ENCODE measurements at regions not wholly inside any gene's neighbourhood (a gene's known extent, or its start where the extent isn't known, plus 50 kb on each side); places are given as distances from the start of the nearest gene placed in this dataset.

GRCh38 chr11:134923441-134923840 is 511.4 kb upstream of the B3GAT1 start:
- no peak for DNase-seq

GRCh38 chr11:134921938-134922337 is 509.9 kb upstream of the B3GAT1 start:
- intact Hi-C loops (cut with DNase I, micrococcal nuclease), result no loop called here
- DNase-seq (no peak), ATAC-seq (no peak)

More at GRCh38 chr11:134923441-134923840, 511.4 kb upstream of the B3GAT1 start:
- ATAC-seq, result no peak
- intact Hi-C loops (cut with DNase I, micrococcal nuclease), result no loop called here

DNA sequence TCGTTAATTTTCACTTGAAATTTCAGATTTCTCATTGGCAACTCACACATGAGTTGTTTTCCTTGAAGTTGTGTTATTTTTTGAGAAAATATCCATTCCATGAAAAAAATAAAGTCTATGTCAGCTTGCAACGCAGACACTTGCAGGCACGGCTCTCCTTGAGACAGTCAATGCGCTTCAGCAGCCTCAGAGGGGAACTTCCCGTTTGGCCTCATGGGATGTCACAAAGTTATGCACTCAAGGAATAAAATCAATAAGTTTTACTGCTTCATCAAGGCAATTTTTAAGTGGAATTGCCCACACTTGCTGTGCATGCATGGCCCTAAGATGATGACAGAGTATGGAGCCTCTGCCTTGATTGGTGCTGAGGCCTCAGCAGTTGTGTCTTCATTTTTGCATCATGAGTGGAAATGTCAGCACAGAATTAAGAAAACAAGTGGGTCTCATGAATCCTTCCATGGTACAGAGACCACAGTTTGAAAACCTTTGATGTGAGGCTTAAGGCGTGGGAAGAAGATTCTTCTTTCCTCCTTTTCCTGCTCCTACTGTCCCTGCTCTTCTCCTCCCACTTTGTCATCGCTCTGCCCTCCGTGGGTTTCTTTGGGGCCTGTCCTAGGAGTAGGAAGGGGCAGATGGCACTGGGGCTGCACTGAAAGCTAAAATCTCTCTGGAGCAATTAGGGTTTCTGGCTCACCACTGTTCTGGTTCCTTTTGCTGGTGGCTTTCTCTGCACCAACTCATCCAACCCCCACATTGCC is 509.0 kb upstream of the B3GAT1 start:
- intact Hi-C loops (cut with DNase I, micrococcal nuclease), result no loop called here
- ATAC-seq (no peak), DNase-seq (no peak)

DNA sequence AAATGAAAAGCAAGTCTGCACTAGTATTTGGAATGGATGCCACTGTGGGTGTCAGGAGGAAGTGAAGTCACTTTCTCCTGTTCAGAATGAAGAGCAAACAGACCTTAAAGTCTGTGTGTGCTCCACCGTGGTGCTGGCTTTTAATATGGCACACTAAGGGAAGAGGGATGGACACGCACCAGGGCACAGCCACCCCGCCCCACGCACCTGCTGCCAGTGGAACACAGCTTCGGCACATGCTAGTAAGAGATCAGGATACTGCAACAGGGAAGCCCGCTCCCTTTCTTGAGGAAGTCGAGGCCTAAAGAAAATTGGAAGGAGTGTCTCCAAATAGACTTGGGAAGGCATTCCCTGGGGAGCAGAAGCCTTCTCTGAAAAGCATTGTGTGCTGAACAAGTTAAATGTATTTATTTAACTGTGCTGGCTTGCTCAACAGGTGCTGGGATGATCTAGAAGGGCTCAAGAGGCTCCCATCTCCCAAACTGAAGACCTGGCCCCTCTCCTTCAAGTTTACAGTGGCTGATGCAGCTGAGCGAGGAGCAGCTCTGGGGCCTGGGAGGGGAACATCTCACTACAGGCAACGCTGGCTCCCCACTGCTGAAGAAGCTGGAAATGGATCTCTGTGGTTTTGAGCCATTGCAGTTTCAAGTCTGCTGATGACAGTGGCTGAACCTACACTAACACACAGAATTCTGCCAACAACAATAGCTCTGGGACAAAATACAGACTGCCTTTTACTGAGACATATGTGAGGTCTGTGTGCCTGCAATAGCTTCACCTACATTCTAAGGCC is 504.6 kb upstream of the B3GAT1 start:
- no peak for DNase-seq
- ATAC-seq, result no peak
- intact Hi-C loops (cut with DNase I, micrococcal nuclease), result no loop called here

DNA sequence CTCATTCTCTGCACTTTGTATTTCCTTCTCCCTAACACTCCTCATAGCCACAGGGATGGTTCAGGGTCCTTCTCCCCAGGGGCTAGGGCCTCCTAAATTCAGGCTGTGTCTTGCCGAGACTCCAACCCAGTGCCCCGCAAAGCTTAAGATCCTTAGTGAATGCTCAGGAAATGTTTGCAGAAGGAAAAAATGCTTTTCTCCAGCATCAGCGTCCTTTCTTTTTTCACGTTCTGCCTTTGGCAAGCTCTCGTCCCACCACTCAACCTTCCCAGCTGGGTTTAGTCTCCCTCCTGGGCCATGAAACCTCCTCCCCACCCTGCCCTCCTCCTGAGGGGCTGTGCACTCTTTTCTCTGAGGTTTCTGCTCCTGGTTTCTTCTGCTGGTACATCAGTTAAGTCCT is 503.8 kb upstream of the B3GAT1 start:
- ATAC-seq (no peak), DNase-seq (no peak)
- intact Hi-C loops (cut with DNase I, micrococcal nuclease), result no loop called here

GRCh38 chr11:134915212-134915611 is 503.2 kb upstream of the B3GAT1 start:
- DNase-seq, result peak in 1 of 2 donors; percentile 46

GRCh38 chr11:134913999-134914590 is 502.1 kb upstream of the B3GAT1 start:
- DNase-seq, result no peak

More at GRCh38 chr11:134915212-134915611, 503.2 kb upstream of the B3GAT1 start:
- intact Hi-C loops (cut with DNase I, micrococcal nuclease), result no loop called here
- no peak for ATAC-seq

DNA sequence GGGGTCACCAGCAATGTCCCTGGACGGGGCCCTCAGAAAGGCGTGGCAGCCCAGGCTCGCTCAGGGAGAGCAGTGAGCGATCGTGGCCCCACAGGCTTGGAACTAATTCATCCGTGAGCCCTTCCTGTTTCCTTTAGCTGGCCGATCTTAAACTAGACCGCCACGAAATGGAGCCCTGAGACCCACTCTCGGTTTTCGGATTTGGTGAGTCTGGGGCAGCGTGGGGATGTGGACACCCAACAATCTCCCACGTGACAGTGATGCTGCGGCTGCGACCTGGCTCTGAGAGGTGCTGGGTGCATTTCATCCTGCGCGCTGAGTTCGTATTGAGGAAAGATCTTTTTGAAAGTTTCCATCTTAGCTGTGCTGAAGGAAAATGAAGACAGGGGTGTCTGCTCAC is 501.3 kb upstream of the B3GAT1 start:
- intact Hi-C loops (cut with DNase I, micrococcal nuclease), result no loop called here
- no peak for DNase-seq
- no peak for ATAC-seq

More at GRCh38 chr11:134913999-134914590, 502.1 kb upstream of the B3GAT1 start:
- ATAC-seq, result no peak
- intact Hi-C loops (cut with DNase I, micrococcal nuclease), result no loop called here

- DNase-seq (peak in 1 of 2 donors; percentile 10), ATAC-seq (peak; percentile 99)
- intact Hi-C loops (cut with DNase I, micrococcal nuclease), result no loop called here
These were observed 499.6 kb upstream of the B3GAT1 start for GRCh38 chr11:134911514-134912180.

GRCh38 chr11:134908583-134908982 is 496.5 kb upstream of the B3GAT1 start:
- ATAC-seq (no peak), DNase-seq (no peak)
- intact Hi-C loops (cut with DNase I, micrococcal nuclease), result no loop called here

GRCh38 chr11:134907636-134908035 is 495.6 kb upstream of the B3GAT1 start:
- DNase-seq, result no peak
- ATAC-seq, result no peak
- intact Hi-C loops (cut with DNase I, micrococcal nuclease), result no loop called here

GRCh38 chr11:134906356-134906955 is 494.4 kb upstream of the B3GAT1 start:
- DNase-seq (no peak), ATAC-seq (no peak)
- intact Hi-C loops (cut with DNase I, micrococcal nuclease), result no loop called here

DNA sequence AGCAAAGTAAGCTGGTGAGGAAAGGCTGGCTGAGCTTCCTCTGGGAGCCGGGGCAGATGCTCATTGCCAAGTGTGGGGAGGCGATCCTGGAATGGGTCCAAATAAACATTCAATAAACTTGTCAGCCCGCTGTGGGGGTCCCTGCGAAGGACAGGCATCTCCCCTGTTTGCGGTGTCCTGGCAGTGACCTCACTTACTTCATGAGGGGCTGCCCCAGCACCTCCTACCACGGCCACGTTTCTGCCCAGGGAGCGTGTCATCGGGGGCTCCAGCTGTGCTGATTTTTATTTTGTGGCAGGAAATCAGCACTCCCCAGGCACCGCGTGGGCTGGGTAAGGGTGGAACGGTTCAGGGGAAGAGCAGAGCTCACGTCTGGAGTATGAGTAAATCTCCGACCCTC is 493.9 kb upstream of the B3GAT1 start:
- no peak for ATAC-seq
- no peak for DNase-seq
- intact Hi-C loops (cut with DNase I, micrococcal nuclease), result no loop called here

GRCh38 chr11:134905517-134905916 is 493.5 kb upstream of the B3GAT1 start:
- no peak for ATAC-seq
- intact Hi-C loops (cut with DNase I, micrococcal nuclease), result no loop called here
- no peak for DNase-seq

GRCh38 chr11:134904103-134904790 is 492.2 kb upstream of the B3GAT1 start:
- DNase-seq (no peak), ATAC-seq (no peak)
- intact Hi-C loops (cut with DNase I, micrococcal nuclease), result no loop called here

DNA sequence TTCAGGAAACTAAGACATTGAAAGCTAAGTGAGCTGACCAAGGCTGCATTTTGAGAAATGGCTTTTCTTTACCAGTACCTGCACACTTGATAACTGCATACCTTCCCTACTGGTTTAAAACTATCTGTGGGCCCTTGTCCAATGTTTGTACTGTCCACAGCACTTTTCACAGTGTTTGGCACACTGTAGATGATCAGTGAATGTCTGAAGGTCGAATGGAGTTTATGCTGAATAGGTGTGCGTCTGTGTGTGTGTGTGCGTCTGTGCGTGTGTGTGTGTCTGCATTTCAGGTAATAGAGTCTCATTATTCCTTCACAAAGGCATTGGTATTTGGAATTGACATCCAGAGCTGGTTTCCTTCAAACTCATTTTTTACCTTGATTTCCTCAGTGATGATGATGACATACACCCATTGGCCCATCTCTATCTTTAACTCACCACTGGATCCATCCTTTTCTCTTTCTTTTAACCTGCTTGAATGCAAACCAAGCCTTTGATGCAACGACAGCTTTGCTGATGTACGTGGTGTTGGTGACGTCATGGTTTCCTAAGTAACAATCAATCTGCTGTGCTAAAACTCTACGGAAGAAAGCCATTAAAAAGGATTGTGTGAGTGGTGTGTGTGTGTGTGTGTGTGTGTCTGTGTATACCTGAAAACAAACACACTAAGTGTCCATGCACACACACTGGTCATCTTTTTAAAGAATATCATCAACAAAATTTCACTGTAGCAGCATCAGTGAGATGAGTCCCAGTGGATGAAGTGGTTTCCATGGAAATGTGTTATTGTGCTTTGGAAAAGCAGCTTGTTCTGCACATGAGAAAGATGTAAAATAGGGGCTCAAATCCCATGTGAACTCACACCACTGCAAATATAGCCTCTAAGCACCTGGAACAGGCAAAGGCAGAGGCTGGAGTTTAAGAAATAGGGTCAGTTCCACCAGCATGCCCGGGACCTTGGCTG is 490.2 kb upstream of the B3GAT1 start:
- no peak for DNase-seq
- ATAC-seq, result no peak
- intact Hi-C loops (cut with DNase I, micrococcal nuclease), result no loop called here

DNA sequence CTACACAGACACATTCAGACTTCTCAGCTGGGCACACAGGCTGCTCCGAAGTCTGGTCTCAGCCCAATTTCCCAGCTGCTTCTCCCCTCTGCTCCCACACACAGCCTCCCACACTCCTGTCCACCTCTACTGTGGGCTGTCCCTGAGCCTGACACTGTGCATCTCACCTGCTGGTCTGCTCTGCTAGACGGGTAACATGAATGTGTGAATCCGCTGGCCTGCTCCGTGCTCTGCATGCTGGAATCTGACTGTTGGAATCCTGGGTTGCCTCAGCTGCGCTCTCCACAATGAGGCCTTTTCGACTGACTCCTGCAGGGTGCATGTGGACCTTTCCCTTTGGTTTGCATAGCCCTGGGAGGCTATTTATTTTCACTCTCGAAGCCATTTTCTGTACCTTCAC is 489.5 kb upstream of the B3GAT1 start:
- intact Hi-C loops (cut with DNase I, micrococcal nuclease), result no loop called here
- DNase-seq (no peak), ATAC-seq (no peak)
